ENCODE measurements at regions not wholly inside any gene's neighbourhood (a gene's known extent, or its start where the extent isn't known, plus 50 kb on each side); places are given as distances from the start of the nearest gene placed in this dataset.

GRCh38 chr5:123814801-123815470 is 303.0 kb downstream of the CSNK1G3 start:
- H4K20me1 ChIP-seq (ENCODE audit: insufficient read depth), result no peaks in the 10 kb centered on the region
- no peaks in the 10 kb centered on the region for H3K79me2 ChIP-seq (ENCODE audit: insufficient read depth)
- H3K27ac ChIP-seq (ENCODE audit: low read depth in 2 of 2, low read length in 1 of 2), result peak overlapping the region; percentile 55 to 91
- H3K4me1 ChIP-seq (ENCODE audit: control insufficient read depth in 1 of 2, insufficient read depth in 2 of 2, low read depth in 1 of 2, low read length in 1 of 2), result peaks cover 20 to 29% of the 10 kb centered on the region in 2 experiments
- POLR2A ChIA-PET, result interaction anchor here (0.8 kb wide), 1 partner anchor 68 kb away, joined by 3 read pairs; no protein-coding TSS in a partner anchor
- 16% methylated on average over 8 of the region's 8 CpGs for WGBS (ENCODE audit: low lambda C conversion rate)
- no peaks in the 10 kb centered on the region for H3K9me3 ChIP-seq
- peak overlapping the region; percentile 71 for H3K4me2 ChIP-seq
- peak overlapping the region; percentile 59 for H2AFZ ChIP-seq (ENCODE audit: low read depth)
- H3K9me2 ChIP-seq, result no peaks in the 10 kb centered on the region
- H3F3A ChIP-seq (replicated peaks; ENCODE audit: insufficient read depth), result peaks cover 6% of the 10 kb centered on the region
- peak overlapping the region; percentile 17 to 36; a peak in 3 of 4 replicates for H3K4me3 ChIP-seq (ENCODE audit: low read depth in 2 of 2, low read length in 1 of 2)
- H3K36me3 ChIP-seq (replicated peaks in 1 of 2; ENCODE audit: control insufficient read depth in 1 of 2, insufficient read depth in 2 of 2, low read length in 1 of 2), result no peaks in the 10 kb centered on the region
- H3K9ac ChIP-seq, result peak overlapping the region; percentile 53
- peak; percentile 6 for DNase-seq
- no peaks in the 10 kb centered on the region for H3K27me3 ChIP-seq (ENCODE audit: insufficient read depth)
- CTCF ChIA-PET, result interaction anchor here (1.0 to 1.1 kb wide), 3 partner anchors 10 to 95 kb away, joined by 3 read pairs; no protein-coding TSS in a partner anchor
- TF ChIP-seq IRF3 (IDR thresholded peaks at IDR 0.05; ENCODE audit: low read depth, low read length) (no peak), NFIC (IDR thresholded peaks at IDR 0.05; ENCODE audit: borderline replicate concordance) (peak; percentile 86), USF1 (IDR thresholded peaks at IDR 0.05; ENCODE audit: borderline replicate concordance, low read depth) (peak; percentile 50; the same call in 1 of the 2 replicates), EP300 (IDR thresholded peaks at IDR 0.05; ENCODE audit: borderline replicate concordance in 1 of 2, low read depth in 1 of 2, low read length in 1 of 2) (peak in 1 of 2 experiments; percentile 29; a peak in 1 of 4 replicates), FOXJ3 (CRISPR knock-in tag; IDR thresholded peaks at IDR 0.05) (no peak), SMC3 (IDR thresholded peaks at IDR 0.05; ENCODE audit: low read depth, low read length) (no peak), GABPA (IDR thresholded peaks at IDR 0.05; ENCODE audit: low read depth) (no peak), TCF12 (IDR thresholded peaks at IDR 0.05) (peak; percentile 86), MXI1 (IDR thresholded peaks at IDR 0.05; ENCODE audit: low read depth, low read length) (no peak), EZH2phosphoT487 (IDR thresholded peaks at IDR 0.05; ENCODE audit: borderline replicate concordance, low read depth) (no peak), USF2 (IDR thresholded peaks at IDR 0.05; ENCODE audit: borderline replicate concordance, low read depth, low read length) (no peak), NRF1 (IDR thresholded peaks at IDR 0.05; ENCODE audit: low read depth, low read length) (no peak), RXRA (IDR thresholded peaks at IDR 0.05; ENCODE audit: borderline replicate concordance, low read depth) (no peak), MEF2A (IDR thresholded peaks at IDR 0.05; ENCODE audit: borderline replicate concordance, low read depth) (peak; percentile 14; the same call in 1 of the 2 replicates), RFX5 (IDR thresholded peaks at IDR 0.05; ENCODE audit: low read length) (no peak), JUND (IDR thresholded peaks at IDR 0.05) (no peak; the same call in 1 of the 2 replicates), RCOR1 (IDR thresholded peaks at IDR 0.05; ENCODE audit: low read length) (0 out of 2 replicates have a peak, but pooled peaks have one; percentile 48), POLR2AphosphoS5 (IDR thresholded peaks at IDR 0.05; ENCODE audit: low read depth, low read length) (peak; percentile 68), FOSL2 (IDR thresholded peaks at IDR 0.05; ENCODE audit: borderline replicate concordance, low read depth) (no peak), TEAD4 (IDR thresholded peaks at IDR 0.05; ENCODE audit: borderline replicate concordance, insufficient read depth) (0 out of 2 replicates have a peak, but pooled peaks have one; percentile 41), CTCF (IDR thresholded peaks at IDR 0.05) (no peak), MAX (IDR thresholded peaks at IDR 0.05; ENCODE audit: low read depth) (no peak), SIN3A (IDR thresholded peaks at IDR 0.05; ENCODE audit: borderline replicate concordance, low read depth, low read length) (no peak), PBX3 (IDR thresholded peaks at IDR 0.05) (peak; percentile 73), YY1 (IDR thresholded peaks at IDR 0.05; ENCODE audit: low read depth) (no peak), RAD21 (IDR thresholded peaks at IDR 0.05; ENCODE audit: low read length) (0 out of 2 replicates have a peak, but pooled peaks have one; percentile 6), ELF1 (IDR thresholded peaks at IDR 0.05) (no peak), CHD2 (IDR thresholded peaks at IDR 0.05; ENCODE audit: low read length, partially characterized antibody) (no peak)

Data from SK-N-SH (cell line).